HG02840 (cell line): ENCODE measurements at regions not wholly inside any gene's neighbourhood (a gene's known extent, or its start where the extent isn't known, plus 50 kb on each side); places are given as distances from the start of the nearest gene placed in this dataset.
A peak's percentile ranks its signal among the peaks of the same experiment; 100 is the strongest.
"Not testable (repeated sequence)": the region's sequence is repeated elsewhere in the genome, so short reads cannot be mapped to it uniquely, and the experiment has no call there.

Source experiments
- ATAC-seq: cut with Tn5 transposase; IDR thresholded peaks from one replicate; pipeline ENCODE4 v1.9.1; 2021; ENCODE audit warnings: mild to moderate bottlenecking, moderate library complexity, moderate number of reproducible peaks; ENCODE audit not compliant: unreplicated experiment, low FRiP score

GRCh38 chr3:101913168-101913567 is 63.9 kb downstream of the NFKBIZ start:
- ATAC-seq, result no peak

DNA sequence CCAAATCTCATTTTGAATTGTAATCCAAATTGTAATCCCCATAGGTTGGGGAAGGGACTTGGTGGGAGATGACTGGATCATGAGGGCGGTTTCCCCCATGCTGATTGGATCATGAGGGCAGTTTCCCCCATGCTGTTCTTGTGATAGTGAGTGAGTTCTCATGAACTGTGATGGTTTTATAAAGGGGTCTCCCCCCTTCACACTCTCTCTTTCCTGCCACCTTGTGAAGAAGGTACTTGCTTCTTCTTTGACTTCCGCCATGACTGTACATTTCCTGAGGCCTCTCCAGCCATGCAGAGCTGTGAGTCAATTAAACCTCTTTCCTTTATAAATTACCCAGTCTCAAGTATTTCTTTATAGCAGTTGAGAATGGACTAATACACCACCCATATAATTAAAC is 68.4 kb downstream of the NFKBIZ start:
- ATAC-seq, result not testable (repeated sequence)

DNA sequence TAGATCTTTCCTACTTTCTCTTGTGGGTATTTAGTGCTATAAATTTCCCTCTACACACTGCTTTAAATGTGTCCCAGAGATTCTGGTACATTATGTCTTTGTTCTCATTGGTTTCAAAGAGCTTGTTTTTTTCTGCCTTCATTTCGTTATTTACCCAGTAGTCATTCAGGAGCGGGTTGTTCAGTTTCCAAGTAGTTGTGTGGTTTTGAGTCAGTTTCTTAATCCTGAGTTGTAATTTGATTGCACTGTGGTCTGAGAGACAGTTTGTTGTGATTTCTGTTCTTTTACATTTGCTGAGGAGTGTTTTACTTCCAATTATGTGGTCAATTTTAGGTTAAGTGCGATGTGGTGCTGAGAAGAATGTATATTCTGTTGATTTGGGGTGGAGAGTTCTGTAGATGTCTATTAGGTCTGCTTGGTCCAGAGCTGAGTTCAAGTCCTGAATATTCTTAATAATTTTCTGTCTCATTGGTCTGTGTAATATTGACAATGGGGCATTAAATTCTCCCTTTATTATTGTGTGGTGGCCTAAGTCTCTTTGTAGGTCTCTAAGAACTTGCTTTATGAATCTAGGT is 72.9 kb downstream of the NFKBIZ start:
- ATAC-seq, result not testable (repeated sequence)

DNA sequence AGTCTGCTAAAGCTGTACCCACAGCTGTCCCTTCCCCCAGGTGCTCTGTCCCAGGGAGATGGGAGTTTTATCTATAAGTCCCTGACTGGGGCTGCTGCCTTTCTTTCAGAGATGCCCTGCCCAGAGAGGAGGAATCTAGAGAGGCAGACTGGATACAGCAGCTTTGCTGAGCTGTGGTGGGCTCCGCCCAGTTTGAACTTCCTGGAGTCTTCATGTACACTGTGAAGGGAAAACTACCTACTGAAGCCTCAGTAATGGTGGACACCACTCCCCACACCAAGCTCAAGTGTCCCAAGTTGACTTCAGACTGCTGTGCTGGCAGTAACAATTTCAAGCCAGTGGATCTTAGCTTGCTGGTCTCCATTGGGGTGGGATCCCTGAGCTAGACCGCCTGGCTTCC is 75.3 kb downstream of the NFKBIZ start:
- not testable (repeated sequence) for ATAC-seq

- ATAC-seq, result not testable (repeated sequence)
Observed at GRCh38 chr3:101925124-101925523, 75.8 kb downstream of the NFKBIZ start.

GRCh38 chr3:101925564-101925963 is 76.2 kb downstream of the NFKBIZ start:
- ATAC-seq, result no peak

DNA sequence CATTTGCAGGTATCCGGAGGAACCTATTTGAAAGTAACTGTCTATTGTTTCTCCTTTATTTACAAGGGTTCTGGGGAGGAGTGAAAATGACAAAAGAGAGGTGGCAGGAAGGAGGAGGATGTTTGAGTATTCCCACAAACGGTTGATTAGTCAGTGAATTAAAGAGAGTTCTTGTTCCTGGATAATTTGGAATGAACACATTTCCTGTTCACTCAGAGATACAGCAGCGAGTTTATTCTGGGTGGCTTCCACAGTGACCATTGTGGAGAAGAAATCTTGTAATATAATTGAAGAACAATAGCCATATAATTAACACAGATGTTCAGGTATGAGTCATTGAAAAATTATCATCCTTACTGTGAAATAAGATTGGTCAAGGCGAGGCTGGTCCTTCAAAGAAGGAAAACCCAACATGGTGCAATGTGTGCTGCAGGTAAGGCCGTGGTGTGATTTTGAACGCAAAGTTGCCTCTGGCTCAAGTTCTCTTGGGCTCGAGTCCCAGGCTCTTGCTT is 77.3 kb downstream of the NFKBIZ start:
- ATAC-seq, result no peak

- no peak for ATAC-seq
Observed at GRCh38 chr3:101928890-101929289, 79.6 kb downstream of the NFKBIZ start.

- ATAC-seq, result no peak
Observed at GRCh38 chr3:101931081-101931480, 81.8 kb downstream of the NFKBIZ start.

GRCh38 chr3:101932326-101933068 is 83.2 kb downstream of the NFKBIZ start:
- ATAC-seq, result no peak

- ATAC-seq, result peak; percentile 87
Observed at GRCh38 chr3:101936419-101937356, 87.4 kb downstream of the NFKBIZ start.

DNA sequence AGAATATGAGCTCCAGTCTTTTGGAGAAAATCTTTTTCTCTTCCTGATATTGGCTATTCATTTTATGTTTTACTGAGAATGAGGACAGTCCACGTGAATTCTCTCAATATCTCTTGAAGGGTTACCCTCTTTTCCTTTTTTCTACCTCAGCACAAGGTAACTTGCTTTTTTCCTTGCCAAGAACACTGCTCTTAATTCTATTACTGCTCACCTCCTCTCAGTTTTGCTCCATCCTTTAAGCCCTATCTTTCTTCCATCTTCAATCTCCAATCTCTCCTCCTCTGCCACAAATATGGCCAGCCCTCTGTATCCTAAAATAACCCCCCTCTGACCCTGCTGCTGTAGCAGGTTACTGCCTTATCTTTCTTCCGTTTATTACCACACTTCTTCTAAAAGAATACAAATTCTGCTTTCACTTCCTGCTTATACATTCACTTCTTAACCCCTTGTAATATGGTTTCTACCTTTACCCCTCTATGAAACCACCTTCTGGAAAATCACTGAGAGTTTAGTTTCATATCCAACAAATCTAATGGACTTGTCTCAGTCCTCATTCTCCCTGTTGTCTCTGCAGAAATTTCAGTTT is 89.0 kb downstream of the NFKBIZ start:
- ATAC-seq, result no peak

DNA sequence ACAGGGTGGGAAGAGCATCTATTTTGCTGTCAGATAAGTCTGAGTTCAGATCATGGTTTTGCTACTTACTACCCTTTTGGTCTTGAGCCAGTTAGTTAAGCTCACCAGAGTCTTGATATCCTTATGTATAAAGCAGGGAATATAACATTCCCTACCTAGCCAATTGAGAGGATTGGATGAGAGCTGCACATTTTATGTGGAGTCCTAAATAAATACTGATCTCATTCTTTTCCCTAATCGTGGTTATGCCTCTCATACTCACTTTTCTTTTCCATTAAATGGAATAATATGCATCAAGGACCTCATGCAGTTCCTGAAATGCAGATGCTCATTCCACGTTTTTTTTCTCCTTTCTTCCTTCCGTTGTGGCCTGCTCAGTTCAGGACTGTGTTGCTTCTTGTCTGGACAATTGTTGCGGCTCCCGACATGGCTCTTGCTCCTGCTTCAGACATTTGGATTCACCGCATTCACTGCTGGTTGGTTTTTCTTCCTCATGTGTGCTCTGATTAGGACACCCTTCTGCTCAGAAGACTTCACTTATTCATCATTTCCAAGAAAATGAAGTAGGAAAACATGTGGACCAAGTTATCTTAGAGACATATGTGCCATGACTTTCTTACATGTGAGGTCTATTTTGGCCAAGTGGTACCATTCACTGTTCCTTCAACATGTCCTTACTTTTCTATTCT is 90.2 kb downstream of the NFKBIZ start:
- no peak for ATAC-seq

DNA sequence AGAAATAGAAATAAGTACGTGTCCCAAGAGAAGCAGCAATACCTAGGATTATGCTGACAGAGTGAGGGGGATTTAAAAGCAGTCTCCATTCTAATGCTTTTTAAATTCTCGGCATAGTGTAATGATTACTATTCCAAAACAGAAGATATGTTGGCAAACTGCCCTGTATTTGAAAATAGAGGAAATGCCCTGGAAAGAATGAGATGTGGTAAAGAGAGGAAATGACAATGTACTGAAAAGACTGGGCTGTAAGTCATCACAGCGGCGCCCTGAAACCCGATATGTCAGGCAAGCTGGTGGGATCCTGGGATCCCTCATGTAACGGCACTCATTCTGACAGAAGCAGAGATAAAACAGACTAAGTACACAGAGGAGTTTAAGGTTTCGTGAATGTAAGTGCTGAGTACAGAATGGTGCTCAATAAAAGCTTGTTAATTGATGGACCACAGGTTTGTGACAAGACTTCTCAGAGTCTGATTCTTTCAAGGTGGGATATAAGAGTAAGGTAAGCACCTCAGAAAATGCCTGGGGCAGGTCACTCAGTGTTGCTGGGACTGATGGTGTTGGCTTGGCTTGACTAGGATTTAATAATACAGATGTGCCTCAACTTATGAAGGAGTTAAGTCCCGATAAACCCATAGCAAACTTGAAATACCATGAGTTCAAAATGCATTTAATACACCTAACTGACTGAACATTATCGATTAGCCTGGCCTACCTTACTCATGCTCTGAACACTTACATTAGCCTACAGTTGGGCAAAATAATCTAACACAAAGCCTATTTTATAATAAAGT is 91.4 kb downstream of the NFKBIZ start:
- ATAC-seq, result no peak

- ATAC-seq, result no peak
Observed at GRCh38 chr3:101941318-101942040, 92.2 kb downstream of the NFKBIZ start.

GRCh38 chr3:101942356-101942755 is 93.0 kb downstream of the NFKBIZ start:
- ATAC-seq, result no peak

- ATAC-seq, result peak; percentile 41
Observed at GRCh38 chr3:101943029-101943428, 93.7 kb downstream of the NFKBIZ start.

DNA sequence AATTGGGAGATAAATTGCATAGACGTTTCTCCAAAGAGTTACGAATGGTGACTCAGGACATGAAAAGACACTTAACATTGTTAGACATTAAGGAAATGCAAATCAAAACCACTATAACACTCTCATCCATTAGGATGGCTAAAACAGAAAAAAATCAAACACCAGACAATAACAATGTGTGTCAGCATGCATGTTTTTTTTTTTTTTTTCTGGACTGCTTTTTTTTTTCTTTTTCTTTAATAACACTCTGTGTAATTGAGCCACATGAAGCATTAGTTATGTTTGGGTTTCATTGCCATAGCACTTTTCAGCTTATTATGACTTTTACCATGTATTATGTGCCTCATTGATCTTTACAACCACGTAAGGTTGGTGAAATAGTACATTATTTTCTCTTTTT is 95.0 kb downstream of the NFKBIZ start:
- no peak for ATAC-seq

DNA sequence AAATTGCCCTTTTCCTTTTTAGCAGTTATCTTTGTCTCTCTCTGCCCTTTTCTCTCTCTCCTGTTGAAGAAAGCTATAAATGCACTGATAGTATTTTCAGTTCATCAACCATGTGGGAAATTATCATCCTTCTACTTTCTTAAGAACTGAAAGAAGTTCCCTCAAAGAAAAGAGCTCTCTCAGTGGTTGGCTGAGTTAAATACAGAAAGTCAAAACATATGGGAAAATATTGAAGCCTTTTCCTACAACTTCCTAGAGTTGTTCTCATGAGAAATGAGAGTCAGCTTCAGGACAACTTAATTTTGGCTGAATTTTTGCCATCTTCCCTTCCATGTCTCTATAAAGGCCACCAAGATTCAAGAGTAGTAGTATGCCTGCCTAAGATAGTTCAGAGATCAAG is 96.7 kb downstream of the NFKBIZ start:
- ATAC-seq, result no peak
